ENCODE measurements at regions not wholly inside any gene's neighbourhood (a gene's known extent, or its start where the extent isn't known, plus 50 kb on each side); places are given as distances from the start of the nearest gene placed in this dataset.

GRCh38 chr1:48106049-48106448 is 108.9 kb upstream of the TRABD2B start:
- ChIA-PET POLR2A (no interaction called here), CTCF (interaction anchor here (1.1 to 1.6 kb wide), 2 partner anchors 25 to 108 kb away, joined by 3 to 5 read pairs; no protein-coding TSS in a partner anchor)
- no peak for DNase-seq (ENCODE audit: extremely low spot score)
- TF ChIP-seq FOXM1 (IDR thresholded peaks at IDR 0.05; ENCODE audit: borderline replicate concordance) = no peak
- TF ChIP-seq LEF1 (IDR thresholded peaks at IDR 0.05; ENCODE audit: borderline replicate concordance) = no peak
- TF ChIP-seq ARNT (IDR thresholded peaks at IDR 0.05) = no peak
- no peak for TF ChIP-seq HDGF (IDR thresholded peaks at IDR 0.05; ENCODE audit: borderline replicate concordance)
- no peak for TF ChIP-seq FOXK2 (IDR thresholded peaks at IDR 0.05)
- no peak for TF ChIP-seq ZNF384 (IDR thresholded peaks at IDR 0.05)
- no peak for TF ChIP-seq SP1 (IDR thresholded peaks at IDR 0.05)
- no peak for TF ChIP-seq CTBP1 (IDR thresholded peaks at IDR 0.05; ENCODE audit: borderline replicate concordance)
- TF ChIP-seq L3MBTL2 (conservative IDR thresholded peaks at IDR 0.05) = no peak
- TF ChIP-seq TARDBP (IDR thresholded peaks at IDR 0.05) = no peak
- TF ChIP-seq, protein P1, sequence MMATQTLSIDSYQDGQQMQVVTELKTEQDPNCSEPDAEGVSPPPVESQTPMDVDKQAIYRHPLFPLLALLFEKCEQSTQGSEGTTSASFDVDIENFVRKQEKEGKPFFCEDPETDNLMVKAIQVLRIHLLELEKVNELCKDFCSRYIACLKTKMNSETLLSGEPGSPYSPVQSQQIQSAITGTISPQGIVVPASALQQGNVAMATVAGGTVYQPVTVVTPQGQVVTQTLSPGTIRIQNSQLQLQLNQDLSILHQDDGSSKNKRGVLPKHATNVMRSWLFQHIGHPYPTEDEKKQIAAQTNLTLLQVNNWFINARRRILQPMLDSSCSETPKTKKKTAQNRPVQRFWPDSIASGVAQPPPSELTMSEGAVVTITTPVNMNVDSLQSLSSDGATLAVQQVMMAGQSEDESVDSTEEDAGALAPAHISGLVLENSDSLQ (IDR thresholded peaks at IDR 0.05) = no peak
- TF ChIP-seq ELF4 (IDR thresholded peaks at IDR 0.05) = no peak
- TF ChIP-seq FOXA1 (IDR thresholded peaks at IDR 0.05) = no peak
- TF ChIP-seq SUZ12 (IDR thresholded peaks at IDR 0.05) = no peak
- no peak for TF ChIP-seq NFRKB (IDR thresholded peaks at IDR 0.05)
- no peak for TF ChIP-seq BHLHE40 (IDR thresholded peaks at IDR 0.05; ENCODE audit: borderline replicate concordance)

DNA sequence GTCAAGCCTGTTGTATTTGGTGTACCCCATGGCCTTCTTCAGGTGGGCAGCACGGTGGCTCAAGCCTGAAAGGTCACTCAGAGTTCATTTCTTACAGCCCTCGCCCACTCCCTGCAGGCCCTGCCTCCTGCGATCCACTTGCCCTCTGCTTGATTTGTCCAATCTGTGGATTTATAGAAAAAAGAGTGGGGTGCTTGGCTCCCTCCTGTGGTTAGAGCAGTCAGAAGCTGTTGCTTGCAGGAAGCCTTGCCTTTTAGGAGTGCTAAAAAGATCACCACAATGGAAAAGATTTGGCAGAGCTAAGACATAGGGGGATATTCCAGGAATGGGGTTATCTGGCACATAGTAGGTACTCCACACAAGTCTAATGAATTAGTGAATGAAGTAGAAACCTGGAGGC is 108.0 kb upstream of the TRABD2B start:
- POLR2A ChIA-PET = no interaction called here

GRCh38 chr1:48103495-48103894 is 106.3 kb upstream of the TRABD2B start:
- ChIA-PET CTCF (no interaction called here), POLR2A (no interaction called here)
- TF ChIP-seq NFRKB (IDR thresholded peaks at IDR 0.05) (no peak), ARNT (IDR thresholded peaks at IDR 0.05) (no peak), TARDBP (IDR thresholded peaks at IDR 0.05) (no peak), ZNF384 (IDR thresholded peaks at IDR 0.05) (no peak), LEF1 (IDR thresholded peaks at IDR 0.05; ENCODE audit: borderline replicate concordance) (no peak), CTBP1 (IDR thresholded peaks at IDR 0.05; ENCODE audit: borderline replicate concordance) (no peak), FOXM1 (IDR thresholded peaks at IDR 0.05; ENCODE audit: borderline replicate concordance) (no peak), FOXK2 (IDR thresholded peaks at IDR 0.05) (no peak)
- no peak for DNase-seq (ENCODE audit: extremely low spot score)

More for the DNA sequence above, 108.0 kb upstream of the TRABD2B start:
- DNase-seq (ENCODE audit: extremely low spot score) = no peak
- TF ChIP-seq SUZ12 (IDR thresholded peaks at IDR 0.05) = no peak
- TF ChIP-seq L3MBTL2 (conservative IDR thresholded peaks at IDR 0.05) = no peak
- no peak for TF ChIP-seq CTBP1 (IDR thresholded peaks at IDR 0.05; ENCODE audit: borderline replicate concordance)
- no peak for TF ChIP-seq BHLHE40 (IDR thresholded peaks at IDR 0.05; ENCODE audit: borderline replicate concordance)
- no peak for TF ChIP-seq ARNT (IDR thresholded peaks at IDR 0.05)
- no peak for TF ChIP-seq TARDBP (IDR thresholded peaks at IDR 0.05)
- TF ChIP-seq ZNF384 (IDR thresholded peaks at IDR 0.05) = no peak
- no peak for TF ChIP-seq SP1 (IDR thresholded peaks at IDR 0.05)
- no peak for TF ChIP-seq FOXM1 (IDR thresholded peaks at IDR 0.05; ENCODE audit: borderline replicate concordance)
- CTCF ChIA-PET = interaction anchor here (0.9 to 1.6 kb wide), 4 partner anchors 11 to 107 kb away, joined by 3 to 5 read pairs (median 3); no protein-coding TSS in a partner anchor

GRCh38 chr1:48102766-48103165 is 105.6 kb upstream of the TRABD2B start:
- no peak for DNase-seq (ENCODE audit: extremely low spot score)
- ChIA-PET POLR2A (no interaction called here), CTCF (no interaction called here)
- TF ChIP-seq L3MBTL2 (conservative IDR thresholded peaks at IDR 0.05) (no peak), SUZ12 (IDR thresholded peaks at IDR 0.05) (no peak), CTBP1 (IDR thresholded peaks at IDR 0.05; ENCODE audit: borderline replicate concordance) (no peak), FOXK2 (IDR thresholded peaks at IDR 0.05) (no peak), FOXM1 (IDR thresholded peaks at IDR 0.05; ENCODE audit: borderline replicate concordance) (no peak), BHLHE40 (IDR thresholded peaks at IDR 0.05; ENCODE audit: borderline replicate concordance) (no peak), ZNF384 (IDR thresholded peaks at IDR 0.05) (no peak), NFRKB (IDR thresholded peaks at IDR 0.05) (no peak), ARNT (IDR thresholded peaks at IDR 0.05) (no peak), FOXA1 (IDR thresholded peaks at IDR 0.05) (no peak), SP1 (IDR thresholded peaks at IDR 0.05) (no peak), TARDBP (IDR thresholded peaks at IDR 0.05) (no peak), ELF4 (IDR thresholded peaks at IDR 0.05) (no peak), LEF1 (IDR thresholded peaks at IDR 0.05; ENCODE audit: borderline replicate concordance) (no peak)
- TF ChIP-seq, protein P1 (IDR thresholded peaks at IDR 0.05) = no peak

- CTCF ChIA-PET = no interaction called here
- POLR2A ChIA-PET = no interaction called here
- TF ChIP-seq SUZ12 (IDR thresholded peaks at IDR 0.05) (no peak), ARNT (IDR thresholded peaks at IDR 0.05) (no peak), NFRKB (IDR thresholded peaks at IDR 0.05) (no peak), BHLHE40 (IDR thresholded peaks at IDR 0.05; ENCODE audit: borderline replicate concordance) (no peak), FOXM1 (IDR thresholded peaks at IDR 0.05; ENCODE audit: borderline replicate concordance) (no peak), FOXK2 (IDR thresholded peaks at IDR 0.05) (no peak), TARDBP (IDR thresholded peaks at IDR 0.05) (no peak), SP1 (IDR thresholded peaks at IDR 0.05) (no peak), FOXA1 (IDR thresholded peaks at IDR 0.05) (no peak), ZNF384 (IDR thresholded peaks at IDR 0.05) (no peak), L3MBTL2 (conservative IDR thresholded peaks at IDR 0.05) (no peak), ELF4 (IDR thresholded peaks at IDR 0.05) (no peak), LEF1 (IDR thresholded peaks at IDR 0.05; ENCODE audit: borderline replicate concordance) (no peak), CTBP1 (IDR thresholded peaks at IDR 0.05; ENCODE audit: borderline replicate concordance) (no peak), HDGF (IDR thresholded peaks at IDR 0.05; ENCODE audit: borderline replicate concordance) (no peak)
- DNase-seq (ENCODE audit: extremely low spot score) = no peak
Measured at GRCh38 chr1:48099072-48099773, 102.0 kb upstream of the TRABD2B start.
